HG02840 (cell line): ENCODE measurements at regions not wholly inside any gene's neighbourhood (a gene's known extent, or its start where the extent isn't known, plus 50 kb on each side); places are given as distances from the start of the nearest gene placed in this dataset.

Experiments
- ATAC-seq: cut with Tn5 transposase; IDR thresholded peaks from one replicate; pipeline ENCODE4 v1.9.1; 2021; ENCODE audit warnings: mild to moderate bottlenecking, moderate library complexity, moderate number of reproducible peaks; ENCODE audit not compliant: unreplicated experiment, low FRiP score

DNA sequence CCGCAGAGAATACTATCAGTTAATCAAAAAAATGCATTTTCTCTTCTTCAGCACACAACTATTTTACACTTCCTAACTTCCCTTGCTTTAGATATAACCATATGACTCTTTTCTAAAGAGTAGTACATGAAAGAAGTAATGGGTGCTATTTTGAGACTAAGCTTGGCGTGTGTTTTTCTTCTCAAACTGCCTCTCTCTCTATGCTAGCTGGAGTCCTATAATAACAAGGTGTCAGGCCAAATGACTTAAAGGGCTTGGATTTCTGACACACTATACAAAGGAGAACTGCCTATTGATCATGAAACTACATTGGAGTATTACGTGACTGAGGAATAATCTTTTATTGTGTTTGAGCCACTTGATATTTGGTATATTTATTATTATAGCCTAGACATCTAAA, 1330.1 kb upstream of the SPRY2 start:
- no peak for ATAC-seq

DNA sequence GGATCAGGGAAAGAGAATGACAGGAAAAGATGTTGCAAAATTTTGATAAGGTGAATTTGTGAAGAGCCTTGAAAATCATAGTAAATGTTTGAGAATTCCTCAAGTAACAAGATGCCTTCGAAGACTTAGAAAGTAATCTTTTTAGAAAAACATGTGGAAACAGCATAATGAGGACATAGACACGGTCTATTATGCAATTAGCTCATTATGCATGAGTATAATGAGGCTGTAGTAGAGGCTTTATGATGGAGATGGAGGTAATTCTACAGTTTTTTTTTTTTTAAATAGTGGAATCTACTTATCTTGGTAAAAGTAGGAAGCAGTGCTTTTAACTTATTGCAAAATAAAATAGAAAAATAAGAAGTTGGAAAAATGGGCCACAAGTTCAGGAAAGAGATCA, 1329.1 kb upstream of the SPRY2 start:
- no peak for ATAC-seq

DNA sequence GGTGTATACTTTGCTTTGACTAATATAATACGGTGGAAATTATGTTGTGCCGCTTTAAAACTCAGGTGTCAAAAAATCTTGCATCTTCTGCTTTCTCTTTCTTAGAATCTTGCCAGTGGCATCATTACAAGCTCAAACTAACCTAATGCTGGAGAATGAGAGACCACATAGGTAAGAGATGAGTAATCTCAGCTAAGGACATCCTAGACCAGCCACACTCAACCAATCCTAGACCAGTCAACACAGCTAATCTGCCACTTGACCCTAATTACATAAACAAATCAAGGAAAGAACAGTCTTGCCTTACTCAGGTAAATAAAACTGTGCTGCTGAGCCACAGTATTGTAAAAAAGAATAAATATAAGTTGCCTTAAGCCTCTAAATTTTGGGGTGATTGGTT, 1323.9 kb upstream of the SPRY2 start:
- ATAC-seq: no peak

DNA sequence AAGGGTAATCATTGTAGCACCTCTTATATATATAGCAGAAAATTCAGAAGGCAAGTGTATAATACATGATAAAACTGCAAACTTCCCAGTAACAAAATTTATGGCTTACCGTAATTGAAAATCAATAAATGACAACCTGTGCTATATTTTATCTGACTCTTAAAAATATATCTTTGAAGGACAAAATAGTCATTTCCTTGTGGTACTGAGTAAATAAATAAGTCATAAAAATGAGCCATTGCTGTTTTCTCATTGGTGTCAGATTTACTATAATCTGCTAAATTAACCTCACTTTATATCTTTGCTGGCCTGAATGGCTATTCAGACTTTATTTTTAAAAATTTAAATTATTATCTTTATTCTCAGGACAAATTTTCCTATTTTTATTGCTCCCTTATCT, 1319.1 kb upstream of the SPRY2 start:
- no peak for ATAC-seq

DNA sequence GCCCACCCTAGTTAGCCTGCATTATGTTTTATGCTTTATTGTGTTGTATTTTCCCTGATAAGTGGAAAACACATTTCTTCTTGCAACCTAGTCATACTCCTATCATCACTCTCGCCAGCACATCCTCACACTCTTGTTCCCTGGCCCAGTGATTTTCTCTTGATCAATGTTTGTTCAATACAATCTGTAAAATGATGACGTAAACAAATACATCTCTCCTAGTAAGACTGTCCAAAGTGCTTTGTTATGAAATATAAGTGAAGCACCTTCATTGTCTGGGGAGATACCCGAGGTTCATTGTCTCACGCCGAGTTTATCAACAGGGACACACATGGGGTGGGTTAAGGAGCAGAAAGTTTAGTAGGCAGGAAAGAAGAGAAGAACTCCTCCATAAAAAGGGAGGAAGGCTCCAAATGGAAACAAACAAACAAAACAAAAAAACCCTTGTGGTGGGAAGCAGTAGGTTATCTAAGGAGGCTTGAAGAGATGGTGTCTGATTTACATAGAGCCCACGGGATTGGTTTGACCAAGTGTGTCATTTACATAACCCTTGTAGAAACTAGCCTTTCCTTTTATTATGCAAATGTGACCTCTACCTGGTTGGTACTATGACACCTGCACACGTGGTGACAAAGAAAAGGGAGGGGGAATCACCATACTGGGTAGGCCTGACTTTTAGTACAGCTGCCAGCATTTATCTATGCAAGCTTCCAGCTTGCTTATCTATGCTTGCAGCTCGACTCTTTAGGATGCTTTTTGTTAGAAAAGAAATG, 1317.9 kb upstream of the SPRY2 start:
- no peak for ATAC-seq

DNA sequence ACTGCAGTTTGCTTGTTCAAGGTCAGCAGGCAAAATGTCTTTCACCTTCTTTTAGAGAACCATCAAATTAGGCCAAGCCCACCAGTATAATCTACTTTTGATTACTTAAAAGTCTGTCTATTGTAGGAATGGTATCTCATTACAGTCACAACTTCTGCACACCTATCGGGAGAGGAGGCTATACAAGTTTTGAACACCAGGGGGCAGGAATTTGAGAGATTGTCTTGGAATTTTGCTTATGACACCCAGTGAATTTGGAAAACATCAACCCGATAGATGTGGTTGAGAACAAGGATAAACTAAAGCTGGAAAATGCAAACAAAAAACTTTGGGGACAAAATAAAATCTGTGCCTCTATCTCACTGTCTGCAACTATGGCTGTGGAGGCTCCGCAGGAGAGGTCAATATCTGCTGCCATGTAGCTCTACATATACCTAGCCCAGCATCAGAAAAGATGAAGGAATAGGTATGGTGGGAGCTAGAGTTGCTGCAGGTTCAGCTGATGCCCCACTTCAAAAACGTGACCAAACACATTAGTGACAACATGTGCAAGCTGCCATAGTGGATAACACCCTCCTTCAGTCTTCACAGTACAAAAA, 1299.2 kb upstream of the SPRY2 start:
- ATAC-seq: no peak

- ATAC-seq: no peak
These were observed 1296.5 kb upstream of the SPRY2 start for GRCh38 chr13:81637457-81637856.

GRCh38 chr13:81636120-81636519, 1295.2 kb upstream of the SPRY2 start:
- ATAC-seq: no peak

DNA sequence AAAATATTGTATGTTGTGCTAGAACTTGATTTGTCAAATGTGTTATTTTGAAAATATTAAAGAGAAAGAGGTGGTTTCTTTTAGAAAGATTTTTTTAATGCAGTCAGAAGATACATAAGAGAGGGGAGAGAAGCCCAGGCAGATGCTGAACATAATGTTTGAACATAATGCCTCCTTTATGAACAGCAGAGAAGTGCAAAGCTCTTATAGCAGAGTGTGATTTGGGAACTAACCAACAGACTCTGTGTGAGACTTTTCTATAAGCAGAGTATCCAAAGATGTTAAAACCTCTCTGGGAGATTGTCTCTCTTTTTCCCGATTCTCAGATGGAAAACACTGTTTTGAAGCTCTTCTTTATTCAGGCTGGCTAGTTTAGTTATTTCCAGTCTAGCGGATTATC, 1274.1 kb upstream of the SPRY2 start:
- ATAC-seq: no peak

DNA sequence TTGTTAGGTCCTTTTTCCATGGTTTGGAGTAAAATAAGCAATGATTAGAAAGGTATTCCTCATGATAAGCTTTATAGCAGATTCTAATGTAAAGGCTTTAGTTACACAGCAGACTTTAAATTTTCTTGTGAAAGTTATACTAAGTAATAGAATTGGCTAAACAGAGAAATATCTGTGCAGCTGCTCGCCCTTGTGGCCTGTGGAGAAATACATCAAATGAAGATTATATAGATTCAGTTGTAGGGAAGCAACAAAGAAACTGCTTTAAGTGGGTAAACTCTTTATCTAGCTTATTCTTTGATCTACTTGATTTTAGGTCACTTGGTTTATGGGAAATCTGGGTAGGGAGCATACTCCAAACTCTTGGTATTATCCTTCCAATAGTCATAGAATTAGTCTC, 1269.7 kb upstream of the SPRY2 start:
- ATAC-seq: no peak

DNA sequence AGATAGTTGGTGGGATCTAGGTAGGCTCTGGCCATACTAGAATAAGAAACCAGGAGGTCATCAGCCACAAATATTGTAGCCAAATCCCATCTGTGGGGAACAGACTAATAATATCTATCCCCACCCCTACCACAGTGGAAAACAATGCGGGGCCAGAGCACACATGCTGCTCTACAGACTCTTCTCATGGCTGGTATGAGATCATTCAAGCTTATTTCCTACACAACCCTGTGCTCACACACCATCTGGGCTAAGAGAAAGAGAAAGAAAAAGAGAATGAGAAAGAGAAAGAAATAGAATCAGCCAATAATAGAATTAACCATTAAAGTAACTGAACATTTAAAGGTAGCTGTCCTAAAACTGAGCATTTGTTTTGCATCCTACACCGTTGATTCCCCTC, 1268.4 kb upstream of the SPRY2 start:
- ATAC-seq: no peak

- ATAC-seq: no peak
These were observed 1265.1 kb upstream of the SPRY2 start for GRCh38 chr13:81606074-81606473.

- no peak for ATAC-seq
These were observed 1261.3 kb upstream of the SPRY2 start for GRCh38 chr13:81602241-81602640.

DNA sequence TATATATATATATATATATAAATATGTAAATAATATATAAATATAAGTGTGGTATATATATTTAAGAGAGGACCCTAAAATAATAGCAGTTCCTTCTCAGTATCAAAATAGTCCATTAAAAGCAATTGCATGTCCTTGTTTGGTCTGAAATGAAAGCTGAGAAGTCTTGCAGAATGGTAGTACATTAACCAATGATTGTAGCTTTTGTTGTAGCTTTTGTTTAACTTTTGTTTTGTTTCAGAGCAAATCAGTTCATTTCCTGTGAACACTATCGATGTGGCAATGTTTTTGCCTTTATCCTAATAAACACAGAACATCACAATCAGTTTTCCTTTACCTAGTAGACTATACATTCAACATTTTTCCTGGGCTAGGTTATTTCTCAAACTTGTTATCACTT, 1256.2 kb upstream of the SPRY2 start:
- ATAC-seq: no peak

- ATAC-seq: no peak
These were observed 1255.4 kb upstream of the SPRY2 start for GRCh38 chr13:81596224-81596753.

DNA sequence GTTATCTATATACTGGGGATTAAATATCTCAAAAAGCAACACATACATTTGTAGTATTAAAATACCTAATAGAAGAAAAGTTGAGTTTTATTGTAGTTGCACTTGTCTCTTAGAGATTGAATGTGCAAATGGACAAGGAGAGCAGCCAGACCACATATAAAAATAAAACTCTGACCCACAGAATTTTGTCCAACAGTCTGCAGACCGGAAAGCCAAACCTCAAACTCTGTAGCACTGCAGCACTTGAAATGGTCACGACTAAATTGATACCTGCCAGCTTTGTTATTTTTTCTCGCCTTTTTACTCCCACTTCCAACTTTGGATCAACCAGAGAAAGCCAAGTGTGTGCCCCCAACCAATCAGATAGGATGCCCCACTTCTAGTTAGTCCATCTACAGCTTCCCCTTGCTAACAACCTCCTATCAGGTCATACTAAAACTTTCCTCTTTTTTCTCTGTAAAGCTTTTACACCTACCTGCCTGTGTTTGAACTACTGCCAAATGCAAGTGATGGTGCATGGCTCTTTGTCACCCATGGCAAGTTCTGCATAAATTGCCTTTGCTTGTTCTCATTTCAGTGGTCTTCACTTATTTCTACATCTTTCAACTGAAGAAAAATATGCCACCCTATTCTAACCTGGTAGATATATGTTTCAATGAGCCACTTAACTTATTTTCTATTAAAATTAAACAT, 1250.7 kb upstream of the SPRY2 start:
- ATAC-seq: no peak

- ATAC-seq: no peak
These were observed 1241.5 kb upstream of the SPRY2 start for GRCh38 chr13:81582381-81582780.

- no peak for ATAC-seq
These were observed 1236.8 kb upstream of the SPRY2 start for GRCh38 chr13:81577601-81578195.

DNA sequence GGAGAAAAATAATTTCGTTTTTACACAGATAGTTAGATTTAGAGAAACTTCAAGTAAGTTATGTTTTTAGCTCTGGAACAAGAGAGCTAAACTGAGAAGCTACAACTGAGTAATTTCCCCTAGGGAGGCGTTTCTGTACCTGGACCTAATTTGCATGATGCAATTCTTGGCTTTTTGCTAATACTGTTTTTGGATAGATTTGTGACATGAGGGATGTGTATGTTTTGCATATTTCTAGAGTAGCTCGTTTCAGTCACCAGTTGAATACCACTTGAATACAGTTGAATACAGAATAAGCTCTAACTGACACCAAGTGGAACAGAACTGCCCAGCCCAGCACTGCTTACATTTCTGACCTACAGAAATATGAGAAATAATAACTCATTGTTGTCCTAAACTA, 1227.9 kb upstream of the SPRY2 start:
- ATAC-seq: no peak

GRCh38 chr13:81565849-81566248, 1224.9 kb upstream of the SPRY2 start:
- no peak for ATAC-seq

GRCh38 chr13:81563091-81563490, 1222.2 kb upstream of the SPRY2 start:
- no peak for ATAC-seq
